DOHH2 (cell line): ENCODE measurements at regions not wholly inside any gene's neighbourhood (a gene's known extent, or its start where the extent isn't known, plus 50 kb on each side); places are given as distances from the start of the nearest gene placed in this dataset.
"Not testable (repeated sequence)": the region's sequence is repeated elsewhere in the genome, so short reads cannot be mapped to it uniquely, and the experiment has no call there.

Experiments
- H3F3A ChIP-seq: fragments of 200-600 bp; sonication (generic), shearing (Covaris generic); 2 replicates; pipeline ENCODE4 v1.6.0; 2016; ENCODE audit warnings: antibody characterized with exemption, mild to moderate bottlenecking; ENCODE audit not compliant: control insufficient read depth, insufficient read depth
- H3K27ac ChIP-seq: fragments of 200-600 bp; sonication (generic); 2 replicates; pipeline ENCODE4 v1.5.1; 2014; ENCODE audit warnings: low read depth, mild to moderate bottlenecking, low read length, moderate library complexity
- H3K27me3 ChIP-seq: fragments of 200-600 bp; sonication (generic); 2 replicates; pipeline ENCODE4 v1.6.1; 2014; ENCODE audit warnings: mild to moderate bottlenecking, low read length, mixed read lengths; ENCODE audit not compliant: control insufficient read depth
- H3K36me3 ChIP-seq: fragments of 200-600 bp; sonication (generic); 2 replicates; pipeline ENCODE4 v1.6.1; 2014; ENCODE audit warnings: mild to moderate bottlenecking, low read length, moderate library complexity, mixed read lengths; ENCODE audit not compliant: control insufficient read depth
- H3K4me1 ChIP-seq: fragments of 200-600 bp; sonication (generic); 2 replicates; pipeline ENCODE4 v1.6.1; 2014; ENCODE audit warnings: mild to moderate bottlenecking, low read length, mixed read lengths; ENCODE audit not compliant: control insufficient read depth
- H3K4me2 ChIP-seq: fragments of 200-600 bp; sonication (generic); 2 replicates; pipeline ENCODE4 v1.6.0; 2014; ENCODE audit warnings: mild to moderate bottlenecking, low read length, moderate library complexity
- H3K4me3 ChIP-seq: fragments of 200-600 bp; sonication (generic); 2 replicates; pipeline ENCODE4 v1.5.1; 2014; ENCODE audit warnings: mild to moderate bottlenecking, low read length, mixed read lengths
- H3K79me2 ChIP-seq: fragments of 200-600 bp; sonication (generic); 2 replicates; pipeline ENCODE4 v1.6.1; 2014; ENCODE audit warnings: mild to moderate bottlenecking, low read length, mixed read lengths; ENCODE audit not compliant: control insufficient read depth
- H3K9me2 ChIP-seq: fragments of 200-600 bp; sonication (generic); replicated peaks from 2 replicates; pipeline ENCODE4 v1.6.1; 2014; ENCODE audit warnings: mild to moderate bottlenecking, low read length, mixed read lengths; ENCODE audit not compliant: control insufficient read depth
- H3K9me3 ChIP-seq: fragments of 200-600 bp; sonication (generic); 2 replicates; pipeline ENCODE4 v1.6.1; 2014; ENCODE audit warnings: antibody characterized with exemption, low read length, mixed read lengths; ENCODE audit not compliant: control insufficient read depth, insufficient read depth
- H4K20me1 ChIP-seq: fragments of 200-600 bp; sonication (generic); 2 replicates; pipeline ENCODE4 v1.6.0; 2014; ENCODE audit warnings: low read depth, mild to moderate bottlenecking, antibody characterized with exemption, low read length, moderate library complexity; ENCODE audit not compliant: control insufficient read depth, insufficient read depth
- EZH2phosphoT487 ChIP-seq: fragments of 200-600 bp; sonication (generic); IDR thresholded peaks from 2 replicates; pipeline ENCODE4 v1.6.1; 2017; ENCODE audit warnings: borderline replicate concordance, mild to moderate bottlenecking, antibody characterized with exemption, low read length, moderate library complexity, mixed read lengths
- TF ChIP-seq, protein P1 (sequence below): fragments of 200-600 bp; sonication (generic); IDR thresholded peaks from one replicate; pipeline ENCODE4 v1.5.1; 2014; ENCODE audit warnings: antibody characterized with exemption, mild to moderate bottlenecking, low read depth, low read length; ENCODE audit not compliant: poor library complexity, severe bottlenecking

DNA sequence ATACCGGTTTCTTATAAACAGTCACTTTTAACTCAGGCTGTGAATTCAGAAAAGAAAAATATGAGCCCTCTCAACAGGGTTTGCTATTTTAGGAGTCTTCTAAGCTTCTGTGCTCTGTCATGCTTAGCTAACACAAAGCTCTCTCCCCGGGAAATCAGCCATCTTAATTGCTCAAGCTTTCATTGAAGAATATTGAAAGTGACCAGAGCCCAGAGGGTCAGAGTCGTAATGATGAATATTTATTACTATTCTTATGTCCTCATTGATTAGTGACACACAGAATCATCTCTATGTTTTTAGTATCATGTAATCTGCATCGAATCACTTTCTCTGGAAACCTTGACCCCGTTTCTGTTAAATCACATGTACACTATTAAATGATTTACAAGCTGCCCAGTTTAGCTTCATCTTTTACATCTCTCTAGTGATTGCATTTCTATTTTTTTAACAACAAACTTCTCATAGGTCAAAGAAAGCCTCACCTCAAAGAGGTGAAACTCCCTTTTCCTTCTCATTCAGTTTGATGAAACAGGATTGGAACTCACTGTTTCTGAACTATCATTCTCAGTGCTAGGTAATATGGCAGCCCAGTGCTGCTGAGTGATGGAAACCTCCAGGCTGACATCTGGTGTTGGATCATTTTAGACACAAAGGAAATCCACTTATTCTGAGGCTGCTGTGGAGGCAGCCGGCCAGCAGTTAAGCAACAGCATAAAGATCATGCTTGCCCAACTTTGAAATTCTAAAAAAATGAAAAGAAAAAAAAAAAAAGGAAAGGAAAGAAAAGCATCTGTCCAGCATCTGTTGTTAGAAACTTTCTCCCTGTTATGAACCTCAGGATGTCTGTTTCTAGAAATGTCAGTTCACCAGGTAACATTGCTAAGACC lies 96.3 kb downstream of the RFPL4B start:
- H3K4me3 ChIP-seq: no peak overlapping the region
- no peak overlapping the region for H3K4me2 ChIP-seq
- no peaks in the 10 kb centered on the region for H4K20me1 ChIP-seq
- no peaks in the 10 kb centered on the region for H3K27me3 ChIP-seq
- no peaks in the 10 kb centered on the region for H3K9me2 ChIP-seq
- TF ChIP-seq, protein P1, sequence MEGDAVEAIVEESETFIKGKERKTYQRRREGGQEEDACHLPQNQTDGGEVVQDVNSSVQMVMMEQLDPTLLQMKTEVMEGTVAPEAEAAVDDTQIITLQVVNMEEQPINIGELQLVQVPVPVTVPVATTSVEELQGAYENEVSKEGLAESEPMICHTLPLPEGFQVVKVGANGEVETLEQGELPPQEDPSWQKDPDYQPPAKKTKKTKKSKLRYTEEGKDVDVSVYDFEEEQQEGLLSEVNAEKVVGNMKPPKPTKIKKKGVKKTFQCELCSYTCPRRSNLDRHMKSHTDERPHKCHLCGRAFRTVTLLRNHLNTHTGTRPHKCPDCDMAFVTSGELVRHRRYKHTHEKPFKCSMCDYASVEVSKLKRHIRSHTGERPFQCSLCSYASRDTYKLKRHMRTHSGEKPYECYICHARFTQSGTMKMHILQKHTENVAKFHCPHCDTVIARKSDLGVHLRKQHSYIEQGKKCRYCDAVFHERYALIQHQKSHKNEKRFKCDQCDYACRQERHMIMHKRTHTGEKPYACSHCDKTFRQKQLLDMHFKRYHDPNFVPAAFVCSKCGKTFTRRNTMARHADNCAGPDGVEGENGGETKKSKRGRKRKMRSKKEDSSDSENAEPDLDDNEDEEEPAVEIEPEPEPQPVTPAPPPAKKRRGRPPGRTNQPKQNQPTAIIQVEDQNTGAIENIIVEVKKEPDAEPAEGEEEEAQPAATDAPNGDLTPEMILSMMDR: no peak
- TF ChIP-seq EZH2phosphoT487: no peak
- H3K27ac ChIP-seq: no peak overlapping the region
- H3K79me2 ChIP-seq: no peaks in the 10 kb centered on the region
- no peaks in the 10 kb centered on the region for H3K9me3 ChIP-seq
- no peaks in the 10 kb centered on the region for H3K36me3 ChIP-seq
- H3K4me1 ChIP-seq: no peaks in the 10 kb centered on the region
- H3F3A ChIP-seq: no peaks in the 10 kb centered on the region

DNA sequence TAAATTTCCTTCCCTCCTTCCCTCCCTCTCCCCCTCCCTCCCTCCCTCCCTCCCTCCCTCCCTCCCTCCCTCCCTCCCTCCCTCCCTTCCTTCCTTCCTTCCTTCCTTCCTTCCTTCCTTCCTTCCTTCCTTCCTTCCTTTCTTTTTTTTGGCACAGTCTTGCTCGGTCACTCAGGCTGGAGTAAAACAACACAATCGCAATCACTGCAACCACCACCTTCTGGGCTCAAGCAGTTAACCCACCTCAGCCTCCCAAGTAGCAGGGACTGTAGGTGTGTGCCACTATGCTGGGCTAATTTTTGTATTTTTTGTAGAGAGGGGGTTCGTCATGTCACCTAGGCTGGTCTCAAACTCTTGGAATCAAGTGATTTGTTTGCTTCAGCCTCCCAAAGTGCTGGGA lies 101.7 kb downstream of the RFPL4B start:
- not testable (repeated sequence) for H3F3A ChIP-seq, H3K27ac ChIP-seq, H3K36me3 ChIP-seq

DNA sequence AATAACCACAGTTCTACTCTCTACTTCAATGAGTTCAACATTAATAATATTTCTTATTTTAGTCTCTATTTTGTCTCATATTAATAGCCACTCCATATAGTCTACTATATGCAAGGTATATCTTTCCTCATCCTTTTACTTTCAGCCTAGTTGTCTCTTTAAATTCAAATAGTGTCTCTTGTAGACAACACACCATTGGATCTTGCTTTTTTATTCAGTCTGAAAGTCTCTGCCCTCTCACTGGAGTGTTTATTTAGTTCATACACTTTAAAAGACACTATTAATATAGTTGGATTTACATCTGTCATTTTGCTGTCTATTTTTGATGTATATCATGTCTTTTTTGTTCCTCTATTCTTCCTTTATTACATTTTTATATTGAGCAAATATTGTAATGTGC lies 103.5 kb downstream of the RFPL4B start:
- Histone ChIP-seq H3K4me2 (no peak overlapping the region), H3K9me3 (no peaks in the 10 kb centered on the region), H3K36me3 (no peaks in the 10 kb centered on the region), H3K79me2 (no peaks in the 10 kb centered on the region), H3K4me3 (no peak overlapping the region), H3F3A (no peaks in the 10 kb centered on the region), H3K27me3 (no peaks in the 10 kb centered on the region), H4K20me1 (no peaks in the 10 kb centered on the region), H3K9me2 (no peaks in the 10 kb centered on the region), H3K4me1 (no peaks in the 10 kb centered on the region), H3K27ac (no peak overlapping the region)
- TF ChIP-seq, protein P1: no peak
- no peak for TF ChIP-seq EZH2phosphoT487

More for the DNA sequence above, 101.7 kb downstream of the RFPL4B start:
- not testable (repeated sequence) for H3K4me3 ChIP-seq, H3K9me3 ChIP-seq, H3K9me2 ChIP-seq, H3K4me1 ChIP-seq, H3K27me3 ChIP-seq, H3K79me2 ChIP-seq, H4K20me1 ChIP-seq, H3K4me2 ChIP-seq

DNA sequence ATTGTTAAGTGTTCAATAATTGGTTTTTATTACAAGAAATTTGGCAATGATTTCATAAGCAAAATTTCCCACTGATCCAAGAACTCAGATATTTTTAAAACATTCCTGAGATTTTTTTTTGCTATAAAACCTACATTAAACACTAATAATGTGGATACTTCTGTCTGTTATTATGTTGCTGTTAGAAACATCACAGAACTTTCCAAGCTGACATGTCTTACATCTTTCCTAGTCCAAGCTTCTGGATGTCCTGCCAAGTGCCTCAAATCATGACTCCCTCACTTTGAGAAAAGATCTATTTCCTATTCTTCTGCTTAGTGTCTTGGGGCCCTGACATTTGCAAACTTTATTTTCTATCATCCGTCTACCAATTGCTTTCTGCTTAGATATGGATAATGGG lies 110.8 kb downstream of the RFPL4B start:
- Histone ChIP-seq H3K27ac (no peak overlapping the region), H3K4me3 (no peak overlapping the region), H3F3A (no peaks in the 10 kb centered on the region), H3K9me3 (no peaks in the 10 kb centered on the region), H3K79me2 (no peaks in the 10 kb centered on the region), H3K36me3 (no peaks in the 10 kb centered on the region), H3K4me1 (no peaks in the 10 kb centered on the region), H3K27me3 (no peaks in the 10 kb centered on the region), H3K9me2 (no peaks in the 10 kb centered on the region), H3K4me2 (no peak overlapping the region), H4K20me1 (no peaks in the 10 kb centered on the region)
- no peak for TF ChIP-seq EZH2phosphoT487
- TF ChIP-seq, protein P1: no peak
